Activated CD4-positive, alpha-beta memory T cell treated with anti-CD3 and anti-CD28 coated beads for 36 hours (primary cell): ENCODE measurements at regions not wholly inside any gene's neighbourhood (a gene's known extent, or its start where the extent isn't known, plus 50 kb on each side); places are given as distances from the start of the nearest gene placed in this dataset.

Experiments
- CTCF ChIA-PET: fragments of 350-600 bp; sonication (Branson Sonifier 250); formaldehyde crosslinking; loops from one replicate; lab custom pipeline; 2021; ENCODE audit warnings: antibody characterized with exemption, inconsistent platforms; lab: Charles Lee
- POLR2A ChIA-PET: fragments of 350-600 bp; sonication (Branson Sonifier 250); formaldehyde crosslinking; loops from one replicate; lab custom pipeline; 2021; ENCODE audit warnings: antibody characterized with exemption; lab: Charles Lee
- DNase-seq: peaks from one replicate; pipeline ENCODE4 v3.0.0-alpha.2; 2020
- H3K27ac Mint-ChIP-seq: one replicate; pipeline ENCODE4 v1.8.0; 2021; ENCODE audit warnings: mixed read lengths
- H3K27me3 Mint-ChIP-seq: one replicate; pipeline ENCODE4 v1.8.0; 2021; ENCODE audit warnings: mixed read lengths
- H3K36me3 Mint-ChIP-seq: one replicate; pipeline ENCODE4 v1.8.0; 2021; ENCODE audit warnings: mixed read lengths
- H3K4me1 Mint-ChIP-seq: one replicate; pipeline ENCODE4 v1.8.0; 2021; ENCODE audit warnings: low read depth, mixed read lengths
- H3K4me3 Mint-ChIP-seq: one replicate; pipeline ENCODE4 v1.8.0; 2021; ENCODE audit warnings: mild to moderate bottlenecking, mixed read lengths
- H3K9me3 Mint-ChIP-seq: one replicate; pipeline ENCODE4 v1.8.0; 2021; ENCODE audit warnings: mixed read lengths
- intact Hi-C: fragments of 100-400 bp; cut with micrococcal nuclease; formaldehyde crosslinking; loops from one replicate; pipeline ENCODE4 v1.15.1; 2023

DNA sequence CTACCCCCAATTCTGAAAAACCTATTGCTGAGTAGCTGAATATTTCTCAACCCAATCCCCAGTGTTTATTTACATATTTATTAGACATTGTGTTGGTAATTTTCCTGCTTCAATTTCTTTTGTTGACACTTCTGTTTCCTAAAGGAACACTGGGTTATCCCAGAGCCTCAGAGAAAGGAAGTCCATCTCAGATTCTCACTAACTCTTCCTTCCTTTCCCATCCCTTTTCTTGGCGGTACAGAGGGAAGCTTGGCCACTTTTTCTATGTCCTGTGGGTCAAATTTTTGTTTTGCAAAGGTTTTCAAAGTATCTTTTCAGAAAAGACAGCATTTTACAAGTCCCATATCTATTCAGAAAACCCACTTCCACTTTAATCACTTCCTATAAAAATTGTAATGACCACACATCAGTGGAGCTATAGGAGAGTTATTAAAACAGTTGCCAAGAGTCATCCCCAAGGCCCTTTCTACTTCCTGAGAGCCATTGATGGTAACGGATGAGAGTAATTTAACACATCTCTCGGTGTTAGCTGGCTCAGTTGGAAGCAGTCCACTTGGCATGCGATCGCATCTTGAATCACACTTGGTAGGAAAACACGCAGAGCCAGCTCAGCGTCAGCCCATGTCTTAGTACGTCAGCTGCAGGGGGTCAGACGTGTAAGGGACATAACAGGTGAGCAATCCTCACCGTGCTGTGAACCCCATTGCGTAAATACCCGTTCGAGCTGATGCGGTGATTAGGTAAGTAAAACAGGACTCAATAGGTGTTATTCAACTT is 231.1 kb upstream of the ADARB2 start:
- no peak overlapping the region for H3K27ac Mint-ChIP-seq
- no peak overlapping the region for H3K4me3 Mint-ChIP-seq
- intact Hi-C loops, result no loop called here
- no peaks in the 10 kb centered on the region for H3K27me3 Mint-ChIP-seq
- no peak for DNase-seq
- H3K4me1 Mint-ChIP-seq, result no peaks in the 10 kb centered on the region
- CTCF ChIA-PET, result no interaction called here
- no peaks in the 10 kb centered on the region for H3K36me3 Mint-ChIP-seq
- POLR2A ChIA-PET, result no interaction called here
- H3K9me3 Mint-ChIP-seq, result no peaks in the 10 kb centered on the region

DNA sequence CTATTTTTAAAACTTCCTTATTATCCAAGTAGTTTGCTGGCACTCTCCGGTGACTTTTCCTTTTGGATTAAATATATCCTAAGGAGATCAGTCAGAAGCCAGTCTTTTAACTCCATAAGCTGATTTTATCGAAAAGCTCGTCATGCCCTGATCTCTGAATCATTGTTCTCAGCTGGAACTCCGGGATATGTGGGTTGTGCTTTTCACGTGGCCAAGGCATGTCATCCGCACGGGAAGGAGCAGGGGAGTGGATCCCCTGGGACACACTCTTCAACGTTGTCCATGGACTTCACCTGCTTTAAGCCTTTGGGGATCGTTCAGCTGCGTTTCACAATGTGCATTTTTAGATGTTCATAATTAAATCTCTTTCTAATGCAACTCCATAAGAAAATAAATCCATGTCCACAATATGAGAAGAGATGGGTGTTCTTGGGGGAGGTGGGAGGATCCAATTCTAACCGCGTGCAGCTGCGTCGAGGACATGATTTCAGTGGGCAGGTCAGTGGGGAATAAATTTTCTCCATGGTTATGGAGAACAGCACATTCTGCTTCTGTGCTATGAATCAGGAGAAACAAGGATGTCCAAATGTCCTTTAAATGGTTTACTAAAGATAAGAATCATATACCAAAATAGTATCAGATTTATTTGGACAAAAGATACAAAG is 229.5 kb upstream of the ADARB2 start:
- Mint-ChIP-seq H3K4me1 (no peaks in the 10 kb centered on the region), H3K4me3 (no peak overlapping the region), H3K9me3 (no peaks in the 10 kb centered on the region), H3K27me3 (no peaks in the 10 kb centered on the region), H3K36me3 (no peaks in the 10 kb centered on the region), H3K27ac (no peak overlapping the region)
- no peak for DNase-seq
- POLR2A ChIA-PET, result no interaction called here
- CTCF ChIA-PET, result no interaction called here
- intact Hi-C loops, result no loop called here

DNA sequence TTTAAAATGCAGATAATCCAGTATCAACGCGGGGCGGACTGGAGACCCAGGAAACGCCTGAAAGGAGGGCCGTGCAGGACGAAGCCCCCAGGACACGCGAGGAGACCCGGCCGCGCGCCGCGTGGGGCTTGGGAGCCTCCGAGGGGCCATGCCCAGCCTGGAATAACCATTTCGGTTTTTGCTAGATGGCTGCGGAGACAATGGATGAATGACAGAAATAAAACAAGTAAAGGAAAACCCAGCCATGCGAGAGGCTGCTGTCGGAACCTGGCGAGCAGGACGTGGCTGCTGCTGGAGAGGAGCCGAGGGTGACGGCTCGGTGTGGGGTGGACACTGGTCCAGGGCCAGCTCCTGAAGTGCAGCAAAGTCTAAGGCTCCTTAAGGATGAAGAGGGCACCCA is 227.2 kb upstream of the ADARB2 start:
- no peak overlapping the region for H3K27ac Mint-ChIP-seq
- intact Hi-C loops, result no loop called here
- no peaks in the 10 kb centered on the region for H3K36me3 Mint-ChIP-seq
- CTCF ChIA-PET, result no interaction called here
- DNase-seq, result no peak
- POLR2A ChIA-PET, result no interaction called here
- no peaks in the 10 kb centered on the region for H3K27me3 Mint-ChIP-seq
- no peak overlapping the region for H3K4me3 Mint-ChIP-seq
- H3K9me3 Mint-ChIP-seq, result no peaks in the 10 kb centered on the region
- no peaks in the 10 kb centered on the region for H3K4me1 Mint-ChIP-seq

DNA sequence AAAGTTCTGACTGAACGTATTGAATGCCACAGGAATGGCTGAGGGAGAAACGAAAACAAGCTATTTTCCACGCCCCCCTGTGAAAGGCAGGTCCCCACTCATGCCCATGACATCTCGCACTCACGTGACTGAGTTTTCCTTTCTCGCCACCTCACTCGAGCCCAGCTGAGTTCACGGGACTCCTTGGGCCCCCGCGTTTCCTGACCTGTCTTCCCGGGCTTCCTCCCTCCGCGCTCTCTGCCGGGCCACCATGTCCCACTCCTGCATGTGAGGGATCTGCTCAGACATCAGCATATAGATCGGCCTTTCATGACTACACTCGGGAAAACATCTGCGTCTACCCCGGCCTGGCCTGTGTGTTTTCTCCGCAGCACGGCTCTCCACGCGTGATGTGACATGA is 226.0 kb upstream of the ADARB2 start:
- POLR2A ChIA-PET, result no interaction called here
- no peaks in the 10 kb centered on the region for H3K4me1 Mint-ChIP-seq

DNA sequence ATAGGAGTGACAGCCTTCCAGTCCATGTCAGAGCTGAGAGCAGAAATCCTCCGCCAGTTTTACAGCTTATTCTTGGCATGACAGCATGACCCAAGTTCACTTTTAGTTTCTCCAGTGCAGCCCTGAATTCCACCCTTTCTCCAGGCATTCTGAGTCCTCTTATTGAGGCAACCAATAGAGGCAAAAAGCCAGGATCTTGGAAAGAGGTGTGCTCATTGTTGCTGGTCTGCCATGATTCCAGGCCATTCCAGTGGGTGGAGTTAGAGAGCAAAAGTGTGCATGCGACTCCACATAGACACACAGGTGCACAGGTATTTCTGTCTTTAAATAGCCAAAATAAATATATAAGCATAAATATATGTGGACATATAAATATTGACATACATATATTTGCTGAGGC is 224.7 kb upstream of the ADARB2 start:
- ChIA-PET CTCF (no interaction called here), POLR2A (no interaction called here)
- intact Hi-C loops, result no loop called here
- no peak overlapping the region for H3K27ac Mint-ChIP-seq
- H3K9me3 Mint-ChIP-seq, result no peaks in the 10 kb centered on the region
- no peaks in the 10 kb centered on the region for H3K27me3 Mint-ChIP-seq
- no peak overlapping the region for H3K4me3 Mint-ChIP-seq
- DNase-seq, result no peak
- no peaks in the 10 kb centered on the region for H3K36me3 Mint-ChIP-seq
- peaks cover 4% of the 10 kb centered on the region for H3K4me1 Mint-ChIP-seq

More for the DNA sequence above, 226.0 kb upstream of the ADARB2 start:
- no peaks in the 10 kb centered on the region for H3K9me3 Mint-ChIP-seq
- H3K27ac Mint-ChIP-seq, result no peak overlapping the region
- DNase-seq, result no peak
- H3K27me3 Mint-ChIP-seq, result no peaks in the 10 kb centered on the region
- CTCF ChIA-PET, result no interaction called here
- intact Hi-C loops, result no loop called here
- H3K36me3 Mint-ChIP-seq, result no peaks in the 10 kb centered on the region
- no peak overlapping the region for H3K4me3 Mint-ChIP-seq

DNA sequence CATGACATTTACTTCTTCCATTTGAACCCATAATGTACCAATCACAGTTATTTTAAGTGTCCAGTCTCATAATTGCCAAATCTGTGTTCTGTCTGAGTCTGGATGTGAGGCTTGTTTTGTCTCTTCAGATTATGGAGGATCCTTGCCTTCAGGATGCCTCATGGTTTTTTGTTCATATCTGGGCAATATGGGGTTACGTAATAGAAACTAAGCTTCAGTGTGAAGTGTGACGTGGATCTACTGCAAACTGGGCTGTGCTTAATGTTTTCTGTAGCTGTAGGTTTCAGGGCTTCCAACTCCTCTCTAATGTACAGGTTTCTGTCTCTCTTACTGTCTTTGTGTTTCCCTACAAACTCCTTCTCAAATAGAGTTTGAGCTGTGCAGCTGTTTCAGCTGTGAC is 223.7 kb upstream of the ADARB2 start:
- Mint-ChIP-seq H3K36me3 (no peaks in the 10 kb centered on the region), H3K9me3 (no peaks in the 10 kb centered on the region), H3K4me1 (peaks cover 4% of the 10 kb centered on the region), H3K4me3 (no peak overlapping the region), H3K27me3 (no peaks in the 10 kb centered on the region), H3K27ac (no peak overlapping the region)
- no peak for DNase-seq
- POLR2A ChIA-PET, result no interaction called here
- intact Hi-C loops, result no loop called here
- CTCF ChIA-PET, result no interaction called here

DNA sequence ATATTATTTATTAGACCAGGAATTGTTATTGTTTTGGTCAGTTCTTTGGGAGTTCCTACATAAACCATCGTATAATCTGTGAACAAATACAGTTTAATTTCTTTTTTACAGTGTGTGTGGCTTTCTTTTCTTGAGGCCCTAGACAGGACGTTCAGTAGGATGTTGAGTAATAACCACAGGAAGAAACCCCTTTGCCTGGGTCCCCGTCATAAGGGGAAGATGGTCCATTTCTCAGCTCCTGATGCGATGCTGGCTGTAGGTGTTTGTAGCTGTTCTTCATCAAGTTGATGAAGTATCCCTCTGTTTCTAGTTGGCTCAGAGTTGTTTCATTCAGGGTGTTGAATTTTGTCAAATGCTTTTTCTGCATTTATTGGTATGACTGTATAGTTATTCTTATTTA is 219.7 kb upstream of the ADARB2 start:
- Mint-ChIP-seq H3K27me3 (no peaks in the 10 kb centered on the region), H3K9me3 (no peaks in the 10 kb centered on the region), H3K4me3 (no peak overlapping the region), H3K27ac (no peak overlapping the region), H3K36me3 (no peaks in the 10 kb centered on the region), H3K4me1 (peaks cover 4% of the 10 kb centered on the region)
- POLR2A ChIA-PET, result no interaction called here
- intact Hi-C loops, result no loop called here
- CTCF ChIA-PET, result no interaction called here
- peak; percentile 17 for DNase-seq

DNA sequence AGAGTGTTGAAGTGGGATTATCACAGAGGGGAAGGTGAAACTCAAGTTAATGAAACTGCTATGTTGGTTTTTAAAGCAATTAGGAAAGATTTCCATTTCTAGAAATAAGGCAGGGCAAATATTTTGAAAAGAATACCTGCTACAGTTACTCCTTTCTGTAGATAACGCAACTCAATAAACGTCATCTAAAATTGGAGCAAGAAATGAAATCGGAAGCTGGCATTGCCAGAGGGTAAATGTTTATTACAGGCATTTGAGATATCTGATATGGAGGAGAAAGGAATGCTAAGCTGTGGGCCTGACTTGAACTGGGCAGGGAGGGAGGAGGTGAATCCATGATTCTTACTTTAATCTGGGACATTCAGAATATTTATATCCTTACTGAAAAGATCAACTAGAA is 217.0 kb upstream of the ADARB2 start:
- Mint-ChIP-seq H3K27ac (no peak overlapping the region), H3K36me3 (no peaks in the 10 kb centered on the region), H3K4me1 (peaks cover 4% of the 10 kb centered on the region), H3K27me3 (peaks cover 2% of the 10 kb centered on the region), H3K4me3 (no peak overlapping the region), H3K9me3 (no peaks in the 10 kb centered on the region)
- no peak for DNase-seq
- CTCF ChIA-PET, result no interaction called here
- POLR2A ChIA-PET, result no interaction called here
- intact Hi-C loops, result no loop called here

DNA sequence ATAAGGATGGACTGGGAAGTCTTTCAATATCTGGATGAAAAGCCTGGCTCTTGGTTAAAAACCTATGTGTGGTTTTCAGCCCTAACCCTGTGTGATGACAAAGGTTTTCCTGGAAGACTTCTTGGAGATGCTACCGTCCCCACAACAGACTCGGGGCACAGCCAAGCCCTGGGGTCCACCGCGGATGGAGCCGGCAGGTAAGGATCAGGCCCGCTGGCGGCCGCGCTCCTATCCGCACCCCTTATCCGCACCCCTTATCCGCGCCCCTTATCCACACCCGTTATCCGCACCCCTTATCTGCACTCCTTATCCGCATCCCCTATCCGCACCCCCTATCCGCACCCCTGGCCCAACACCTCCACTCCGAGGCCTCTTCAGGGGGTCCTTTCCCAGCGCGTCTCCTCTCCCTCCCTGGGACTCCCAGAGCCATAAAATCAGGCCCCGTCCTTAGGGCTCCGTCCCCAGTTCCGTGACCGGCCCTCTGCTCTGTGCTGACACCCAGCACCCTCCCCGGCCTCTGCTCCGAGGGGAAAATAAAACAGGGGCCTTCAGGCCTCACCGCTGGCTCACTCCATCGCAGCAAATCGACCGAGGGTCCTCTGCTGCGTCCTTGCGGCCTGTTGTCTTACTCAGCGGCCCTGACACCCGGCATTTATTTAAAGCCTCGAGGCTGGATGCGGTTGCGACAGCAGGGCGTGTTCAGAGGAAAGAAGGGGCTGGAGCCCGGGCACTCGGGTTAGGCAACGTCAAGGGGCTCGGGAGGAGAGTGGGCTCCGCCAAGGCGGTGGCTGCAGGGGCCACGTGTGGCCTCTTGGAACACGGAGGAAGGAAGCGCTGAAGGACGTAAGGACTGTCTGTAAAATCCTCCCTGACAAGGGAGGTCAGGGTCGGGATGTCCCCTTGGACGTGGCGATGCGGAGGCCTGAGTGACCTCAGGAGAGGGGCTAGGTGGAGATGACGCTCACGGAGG is 215.1 kb upstream of the ADARB2 start:
- no peaks in the 10 kb centered on the region for H3K9me3 Mint-ChIP-seq
- H3K27me3 Mint-ChIP-seq, result peaks cover 2% of the 10 kb centered on the region
- no peak overlapping the region for H3K27ac Mint-ChIP-seq
- ChIA-PET POLR2A (no interaction called here), CTCF (no interaction called here)
- no peak for DNase-seq
- H3K4me1 Mint-ChIP-seq, result peaks cover 3% of the 10 kb centered on the region
- intact Hi-C loops, result no loop called here
- no peaks in the 10 kb centered on the region for H3K36me3 Mint-ChIP-seq
- H3K4me3 Mint-ChIP-seq, result no peak overlapping the region

DNA sequence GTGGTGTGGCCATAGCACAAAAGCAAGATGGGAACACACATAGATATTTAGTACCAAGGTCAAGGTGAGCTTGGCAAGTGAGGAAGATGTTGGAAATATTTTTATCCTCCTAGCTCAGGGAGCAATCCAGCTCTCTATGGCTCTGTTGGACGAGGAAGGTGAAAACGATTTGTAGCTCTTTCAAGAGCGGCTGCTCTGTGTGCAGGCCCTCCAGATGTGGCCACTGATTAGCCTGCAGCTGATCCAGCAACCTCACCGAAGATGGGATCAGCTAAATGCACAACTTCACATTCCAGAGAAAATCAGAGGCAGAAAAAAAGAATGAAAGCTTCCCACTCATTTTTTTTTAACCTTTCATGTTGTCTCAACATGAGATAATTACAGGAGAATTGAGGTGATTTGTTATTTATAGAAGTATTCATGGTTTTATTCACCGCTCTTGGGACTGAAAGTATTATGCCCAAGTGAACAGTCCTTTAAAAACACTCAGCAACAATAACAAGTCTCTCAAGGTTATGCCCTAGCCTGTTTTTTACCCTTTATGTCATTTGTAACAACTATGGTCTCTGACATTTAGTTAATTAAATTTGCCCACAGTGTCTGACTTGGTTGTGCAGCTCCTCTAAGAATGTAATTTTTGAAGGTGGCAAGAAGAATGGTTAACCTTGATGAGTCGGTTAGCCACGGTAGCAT is 213.6 kb upstream of the ADARB2 start:
- Mint-ChIP-seq H3K9me3 (no peaks in the 10 kb centered on the region), H3K4me1 (no peaks in the 10 kb centered on the region), H3K27ac (no peak overlapping the region), H3K27me3 (peaks cover 2% of the 10 kb centered on the region), H3K4me3 (no peak overlapping the region), H3K36me3 (no peaks in the 10 kb centered on the region)
- no peak for DNase-seq
- ChIA-PET POLR2A (no interaction called here), CTCF (no interaction called here)
- intact Hi-C loops, result no loop called here

DNA sequence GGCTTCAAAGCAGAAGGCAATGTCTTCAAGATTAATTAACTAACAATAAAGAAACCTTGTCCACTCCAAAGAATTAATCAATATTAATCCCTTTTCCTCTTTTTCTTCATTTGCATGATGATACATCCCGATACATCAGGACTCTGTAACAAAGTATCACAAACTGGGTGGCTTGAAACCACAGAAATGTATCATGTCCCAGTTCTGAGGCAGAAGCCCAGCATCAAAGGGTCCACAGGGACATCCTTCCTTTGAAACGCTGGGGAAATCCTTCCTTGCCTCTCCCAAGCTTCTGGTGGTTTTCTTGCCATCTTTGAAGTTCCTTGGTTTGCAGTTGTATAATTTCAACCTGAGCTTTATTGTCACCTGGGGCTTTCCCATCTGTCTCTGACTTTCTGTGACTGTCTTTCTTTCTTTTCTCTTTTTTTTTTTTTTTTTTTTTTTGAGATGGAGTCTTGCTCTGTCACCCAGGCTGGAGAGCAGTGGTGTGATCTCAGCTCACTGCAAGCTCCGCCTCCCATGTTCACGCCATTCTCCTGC is 210.2 kb upstream of the ADARB2 start:
- POLR2A ChIA-PET, result interaction anchor here (0.6 kb wide), 1 partner anchor 556 kb away, joined by 4 read pairs; no protein-coding TSS in a partner anchor
- CTCF ChIA-PET, result no interaction called here
- H3K36me3 Mint-ChIP-seq, result no peaks in the 10 kb centered on the region

More for the DNA sequence above, 210.2 kb upstream of the ADARB2 start:
- Mint-ChIP-seq H3K9me3 (no peaks in the 10 kb centered on the region), H3K27me3 (peaks cover 7% of the 10 kb centered on the region), H3K4me1 (peaks cover under 1% of the 10 kb centered on the region), H3K4me3 (no peak overlapping the region), H3K27ac (no peak overlapping the region)
- DNase-seq, result no peak
- intact Hi-C loops, result no loop called here
